H1 (cell line): ENCODE measurements at regions not wholly inside any gene's neighbourhood (a gene's known extent, or its start where the extent isn't known, plus 50 kb on each side); places are given as distances from the start of the nearest gene placed in this dataset.

Source experiments
- CTCF ChIP-seq, 3 experiments: IDR thresholded peaks; 1 replicate in 2 of 3; 2 replicates in 1 of 3; pipeline versions ENCODE4 v1.5.1 to v1.6.1; 2011; ENCODE audit warnings: low read length in 3 of 3, mild to moderate bottlenecking in 3 of 3, inconsistent platforms in 2 of 3, low read depth in 1 of 3, moderate library complexity in 1 of 3; ENCODE audit not compliant: insufficient read depth in 1 of 3; ENCODE audit errors: control extremely low read depth in 1 of 3
- JUN ChIP-seq: IDR thresholded peaks from 2 replicates; pipeline ENCODE4 v1.6.1; 2011; ENCODE audit warnings: low read depth, mild to moderate bottlenecking, improper control_type of control experiment, low read length
- MAX ChIP-seq: IDR thresholded peaks from 2 replicates; pipeline ENCODE4 v1.6.1; 2012; ENCODE audit warnings: inconsistent platforms
- NRF1 ChIP-seq: IDR thresholded peaks from 2 replicates; pipeline ENCODE4 v1.6.1; 2011; ENCODE audit warnings: mild to moderate bottlenecking, low read depth, low read length, improper control_type of control experiment
- POLR2A ChIP-seq, 2 experiments: IDR thresholded peaks; 1 replicate in 1 of 2; 2 replicates in 1 of 2; pipeline ENCODE4 v1.6.1; 2011; ENCODE audit warnings: low read depth in 2 of 2, low read length in 2 of 2, mild to moderate bottlenecking in 2 of 2; ENCODE audit errors: control extremely low read depth in 1 of 2
- TCF12 ChIP-seq: IDR thresholded peaks from 2 replicates; pipeline ENCODE4 v1.6.1; 2011; ENCODE audit warnings: low read depth, mild to moderate bottlenecking, low read length
- ZNF274 ChIP-seq: IDR thresholded peaks from 2 replicates; pipeline ENCODE4 v1.7.0; 2012; ENCODE audit warnings: low read length, borderline replicate concordance; ENCODE audit errors: extremely low read depth

GRCh38 chr2:75415731-75416130 is 145.0 kb downstream of the EVA1A start:
- TF ChIP-seq CTCF (IDR thresholded peaks at IDR 0.05; ENCODE audit: control extremely low read depth in 1 of 3, insufficient read depth in 1 of 3, low read depth in 1 of 3, low read length in 3 of 3) = no peak
- TF ChIP-seq POLR2A (IDR thresholded peaks at IDR 0.05; ENCODE audit: control extremely low read depth in 1 of 2, low read depth in 2 of 2, low read length in 2 of 2) = no peak
- no peak for TF ChIP-seq JUN
- TF ChIP-seq ZNF274 = no peak
- TF ChIP-seq MAX = no peak
- no peak for TF ChIP-seq NRF1
- no peak for TF ChIP-seq TCF12
